ENCODE measurements at regions not wholly inside any gene's neighbourhood (a gene's known extent, or its start where the extent isn't known, plus 50 kb on each side); places are given as distances from the start of the nearest gene placed in this dataset.

- no peak for DNase-seq
These were observed 829.4 kb downstream of the TRIB2 start for GRCh38 chr2:13546131-13546530.

GRCh38 chr2:13550285-13551231, 833.8 kb downstream of the TRIB2 start:
- DNase-seq, result no peak

GRCh38 chr2:13558368-13558767, 841.6 kb downstream of the TRIB2 start:
- no peak for DNase-seq

GRCh38 chr2:13560322-13560721, 843.6 kb downstream of the TRIB2 start:
- no peak for DNase-seq

GRCh38 chr2:13572466-13572865, 855.7 kb downstream of the TRIB2 start:
- no peak for DNase-seq

GRCh38 chr2:13574831-13575230, 858.1 kb downstream of the TRIB2 start:
- no peak for DNase-seq

GRCh38 chr2:13576406-13577036, 859.8 kb downstream of the TRIB2 start:
- no peak for DNase-seq

- DNase-seq, result no peak
These were observed 861.8 kb downstream of the TRIB2 start for GRCh38 chr2:13578547-13578946.

GRCh38 chr2:13581471-13581870, 864.7 kb downstream of the TRIB2 start:
- no peak for DNase-seq

GRCh38 chr2:13583609-13584008, 866.9 kb downstream of the TRIB2 start:
- no peak for DNase-seq

- DNase-seq, result no peak
These were observed 867.3 kb downstream of the TRIB2 start for GRCh38 chr2:13584020-13584419.

- DNase-seq, result no peak
These were observed 869.0 kb downstream of the TRIB2 start for GRCh38 chr2:13585732-13586131.

- no peak for DNase-seq
These were observed 879.5 kb downstream of the TRIB2 start for GRCh38 chr2:13596233-13596632.

- no peak for DNase-seq
These were observed 880.4 kb downstream of the TRIB2 start for GRCh38 chr2:13597176-13597575.

GRCh38 chr2:13601506-13601905, 884.8 kb downstream of the TRIB2 start:
- DNase-seq, result no peak

- no peak for DNase-seq
These were observed 888.4 kb downstream of the TRIB2 start for GRCh38 chr2:13604951-13605661.

- DNase-seq, result no peak
These were observed 890.4 kb downstream of the TRIB2 start for GRCh38 chr2:13607139-13607538.

GRCh38 chr2:13611939-13612338, 895.2 kb downstream of the TRIB2 start:
- DNase-seq, result no peak

- DNase-seq, result no peak
These were observed 899.3 kb downstream of the TRIB2 start for GRCh38 chr2:13616059-13616458.

GRCh38 chr2:13616616-13617015, 899.9 kb downstream of the TRIB2 start:
- DNase-seq, result no peak

GRCh38 chr2:13628122-13628521, 911.4 kb downstream of the TRIB2 start:
- DNase-seq, result no peak

GRCh38 chr2:13638181-13638580, 921.4 kb downstream of the TRIB2 start:
- no peak for DNase-seq

- no peak for DNase-seq
These were observed 933.2 kb downstream of the TRIB2 start for GRCh38 chr2:13649918-13650317.
